ENCODE measurements at regions not wholly inside any gene's neighbourhood (a gene's known extent, or its start where the extent isn't known, plus 50 kb on each side); places are given as distances from the start of the nearest gene placed in this dataset.

GRCh38 chr13:74511523-74511922 is 377.3 kb upstream of the KLF12 start:
- Histone ChIP-seq H3K9me3 (peaks cover 0 to 5% (median 0%) of the 10 kb centered on the region in 3 donors), H3K27me3 (no peaks in the 10 kb centered on the region), H3K27ac (no peak overlapping the region), H3K36me3 (no peaks in the 10 kb centered on the region), H3K4me3 (no peak overlapping the region), H3K4me1 (no peaks in the 10 kb centered on the region)
- no peak for ATAC-seq
- TF ChIP-seq POLR2A (IDR thresholded peaks at IDR 0.05) (no peak), EP300 (IDR thresholded peaks at IDR 0.05) (no peak), POLR2AphosphoS5 (IDR thresholded peaks at IDR 0.05) (no peak), CTCF (IDR thresholded peaks at IDR 0.05) (no peak)
- 83 to 85% methylated on average over 3 of the region's 3 CpGs for WGBS, 2 donors (ENCODE audit: low coverage in 1 of 2)

DNA sequence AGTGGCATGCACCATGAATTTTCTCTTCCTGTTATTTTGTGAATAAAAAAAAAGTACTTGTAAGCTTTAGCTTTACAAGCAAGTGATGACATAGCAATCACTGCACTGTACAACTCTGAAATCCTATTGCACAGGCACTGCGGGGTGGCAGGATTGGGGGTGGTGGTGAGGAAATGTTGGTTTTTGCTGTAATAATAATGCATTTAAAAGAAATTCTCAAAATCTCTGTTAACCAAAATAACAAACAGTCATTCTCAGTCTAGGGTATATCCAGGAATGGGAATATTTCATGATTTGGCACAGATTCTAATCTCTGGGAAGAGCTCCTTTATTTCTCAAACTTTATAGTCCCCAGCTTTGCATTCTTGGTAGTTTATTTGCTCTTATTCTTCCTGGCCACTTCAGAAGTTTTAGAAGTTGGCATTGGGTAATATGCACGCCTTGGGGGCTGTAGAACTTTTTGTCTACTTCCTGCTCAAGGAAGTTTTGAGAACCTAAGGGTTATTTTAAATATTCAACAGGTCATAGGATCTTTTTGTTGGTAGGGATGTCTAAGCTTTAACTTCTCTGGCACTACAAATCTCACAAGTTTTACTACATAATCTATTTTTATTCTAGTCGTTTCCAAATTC is 353.0 kb upstream of the KLF12 start:
- Histone ChIP-seq H3K4me1 (no peaks in the 10 kb centered on the region), H3K9me3 (no peaks in the 10 kb centered on the region), H3K27me3 (no peaks in the 10 kb centered on the region), H3K36me3 (no peaks in the 10 kb centered on the region), H3K27ac (no peak overlapping the region), H3K4me3 (no peak overlapping the region)
- TF ChIP-seq CTCF (IDR thresholded peaks at IDR 0.05) (no peak), EP300 (IDR thresholded peaks at IDR 0.05) (no peak), POLR2AphosphoS5 (IDR thresholded peaks at IDR 0.05) (no peak), POLR2A (IDR thresholded peaks at IDR 0.05) (no peak)
- 41 to 51% methylated on average over 3 of the region's 3 CpGs for WGBS, 2 donors (ENCODE audit: low coverage in 1 of 2)
- ATAC-seq = no peak

DNA sequence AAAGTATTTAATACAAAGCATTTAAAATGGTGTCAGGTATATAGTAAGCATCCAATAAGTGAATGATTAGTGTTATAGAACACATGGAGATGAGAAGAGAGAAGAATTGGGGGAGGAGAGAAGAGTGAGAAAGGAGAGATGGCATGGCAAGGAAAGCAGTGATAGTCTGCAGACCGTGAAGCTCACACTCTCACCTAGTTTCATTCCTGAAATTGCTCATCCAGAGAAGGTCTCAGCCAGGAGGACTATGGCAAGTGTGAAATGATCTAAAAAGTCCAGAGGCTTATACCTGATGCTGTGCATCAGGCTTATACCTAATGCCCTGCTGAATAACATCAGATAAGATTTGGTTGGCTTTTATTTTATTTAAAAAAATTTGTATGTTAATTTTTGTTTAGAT is 351.6 kb upstream of the KLF12 start:
- no peaks in the 10 kb centered on the region for H3K36me3 ChIP-seq
- no peaks in the 10 kb centered on the region for H3K27me3 ChIP-seq
- no peak for ATAC-seq
- no peak overlapping the region for H3K4me3 ChIP-seq
- 86 to 88% methylated on average over 1 of the region's 1 CpG for WGBS, 2 donors (ENCODE audit: low coverage in 1 of 2)
- H3K4me1 ChIP-seq = no peaks in the 10 kb centered on the region
- TF ChIP-seq CTCF (IDR thresholded peaks at IDR 0.05) = no peak
- no peak for TF ChIP-seq EP300 (IDR thresholded peaks at IDR 0.05)
- no peak for TF ChIP-seq POLR2A (IDR thresholded peaks at IDR 0.05)
- TF ChIP-seq POLR2AphosphoS5 (IDR thresholded peaks at IDR 0.05) = no peak
- no peak overlapping the region for H3K27ac ChIP-seq
- no peaks in the 10 kb centered on the region for H3K9me3 ChIP-seq

DNA sequence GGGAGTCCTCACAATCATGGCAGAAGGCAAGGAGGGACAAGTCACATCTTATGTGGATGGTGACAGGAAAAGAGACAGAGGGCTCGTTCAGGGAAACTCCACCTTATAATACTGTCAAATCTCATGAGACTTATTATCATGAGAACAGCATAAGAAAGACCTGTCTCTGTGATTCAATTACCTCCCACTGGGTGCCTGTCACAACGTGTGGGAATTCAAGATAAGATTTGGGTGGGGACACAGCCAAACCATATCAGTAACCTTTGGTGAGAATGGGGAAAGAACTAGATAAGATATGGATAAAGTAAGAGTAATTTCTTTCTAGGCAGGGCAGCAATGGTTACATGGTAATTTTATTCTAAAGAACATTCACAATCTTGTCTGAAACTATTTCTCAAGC is 344.9 kb upstream of the KLF12 start:
- H3K36me3 ChIP-seq = no peaks in the 10 kb centered on the region
- H3K4me1 ChIP-seq = no peaks in the 10 kb centered on the region
- no peak overlapping the region for H3K27ac ChIP-seq
- WGBS, 2 donors (ENCODE audit: low coverage in 1 of 2) = 52 to 87% methylated on average over 2 of the region's 2 CpGs
- H3K4me3 ChIP-seq = no peak overlapping the region
- ATAC-seq = no peak
- no peaks in the 10 kb centered on the region for H3K27me3 ChIP-seq
- TF ChIP-seq CTCF (IDR thresholded peaks at IDR 0.05) (no peak), POLR2A (IDR thresholded peaks at IDR 0.05) (no peak), POLR2AphosphoS5 (IDR thresholded peaks at IDR 0.05) (no peak), EP300 (IDR thresholded peaks at IDR 0.05) (no peak)
- no peaks in the 10 kb centered on the region for H3K9me3 ChIP-seq

DNA sequence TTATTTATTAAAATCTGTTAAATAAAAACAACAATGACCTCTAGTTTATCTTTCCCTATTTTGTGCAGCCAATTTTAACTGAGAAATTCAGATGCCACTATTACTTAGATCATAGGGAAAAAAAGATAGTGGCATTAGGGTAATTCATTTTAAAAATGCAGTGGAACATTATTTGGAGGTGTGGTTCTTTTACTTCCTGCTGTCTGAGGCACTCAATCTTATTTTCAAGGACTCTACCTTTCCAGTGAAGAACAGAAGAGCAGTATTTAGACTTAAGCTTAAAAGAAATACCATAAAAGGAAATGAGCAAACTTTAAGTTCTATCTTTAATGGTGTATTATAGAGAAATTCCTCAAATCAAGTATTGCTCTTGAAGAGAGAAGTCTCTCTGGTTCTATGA is 342.6 kb upstream of the KLF12 start:
- H3K27ac ChIP-seq = no peak overlapping the region
- ATAC-seq = no peak
- TF ChIP-seq EP300 (IDR thresholded peaks at IDR 0.05) = no peak
- TF ChIP-seq POLR2AphosphoS5 (IDR thresholded peaks at IDR 0.05) = no peak
- no peak for TF ChIP-seq CTCF (IDR thresholded peaks at IDR 0.05)
- TF ChIP-seq POLR2A (IDR thresholded peaks at IDR 0.05) = no peak

More for the DNA sequence above, 342.6 kb upstream of the KLF12 start:
- H3K27me3 ChIP-seq = no peaks in the 10 kb centered on the region
- no peaks in the 10 kb centered on the region for H3K36me3 ChIP-seq
- no peaks in the 10 kb centered on the region for H3K4me1 ChIP-seq
- no peak overlapping the region for H3K4me3 ChIP-seq
- H3K9me3 ChIP-seq = no peaks in the 10 kb centered on the region

Measured in gastroesophageal sphincter (tissue), 4 donors.